Muscle layer of duodenum (tissue), 2 donors: ENCODE measurements at regions not wholly inside any gene's neighbourhood (a gene's known extent, or its start where the extent isn't known, plus 50 kb on each side); places are given as distances from the start of the nearest gene placed in this dataset.
A peak's percentile ranks its signal among the peaks of the same experiment; 100 is the strongest.
"Not testable (repeated sequence)": the region's sequence is repeated elsewhere in the genome, so short reads cannot be mapped to it uniquely, and the experiment has no call there.

ENCODE experiments used
- H3K27ac ChIP-seq: one replicate; pipeline ENCODE4 v1.7.0; 2013; ENCODE audit warnings: mild to moderate bottlenecking, low read length
- H3K27me3 ChIP-seq: one replicate; pipeline ENCODE4 v1.7.0; 2013; ENCODE audit warnings: low read depth, mild to moderate bottlenecking, control low read depth, low read length
- H3K36me3 ChIP-seq, 2 donors: one replicate each; pipeline ENCODE4 v1.7.0; 2013; ENCODE audit warnings: low read length in 2 of 2, control low read depth in 1 of 2, mild to moderate bottlenecking in 1 of 2; ENCODE audit not compliant: insufficient read depth in 2 of 2, control insufficient read depth in 1 of 2
- H3K4me1 ChIP-seq, 2 donors: one replicate each; pipeline ENCODE4 v1.7.0; 2013; ENCODE audit warnings: low read length in 2 of 2, mild to moderate bottlenecking in 2 of 2, control low read depth in 1 of 2, moderate library complexity in 1 of 2; ENCODE audit not compliant: insufficient read depth in 2 of 2, control insufficient read depth in 1 of 2
- H3K4me3 ChIP-seq, 2 donors: one replicate each; pipeline ENCODE4 v1.7.0; 2013; ENCODE audit warnings: low read length in 2 of 2, low read depth in 1 of 2, mild to moderate bottlenecking in 1 of 2
- H3K9me3 ChIP-seq, 2 donors: one replicate each; pipeline ENCODE4 v1.7.0; 2013; ENCODE audit warnings: low read length in 2 of 2, control low read depth in 1 of 2, mild to moderate bottlenecking in 1 of 2; ENCODE audit not compliant: control insufficient read depth in 1 of 2
- donor health status: healthy.

DNA sequence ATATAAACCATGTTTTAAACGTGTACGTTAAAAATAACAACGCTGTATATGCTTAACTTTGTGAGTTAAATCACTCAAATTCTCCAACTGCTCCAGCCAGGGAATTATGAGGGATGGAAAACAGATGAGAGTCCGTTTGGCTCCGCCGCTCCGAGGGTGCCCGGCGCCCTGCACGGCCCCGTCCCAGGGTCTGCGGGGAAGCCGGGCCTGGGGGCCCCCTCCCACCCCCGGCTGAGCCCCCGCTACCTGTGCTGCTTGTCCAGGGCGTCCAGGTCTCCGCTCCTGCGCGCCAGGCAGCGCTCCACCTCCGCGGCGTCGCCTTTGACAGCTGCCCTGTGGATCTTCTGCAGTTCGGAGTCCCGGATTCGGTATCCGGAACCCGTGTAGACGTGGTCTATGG lies 415.5 kb downstream of the FOXD4L4 start:
- not testable (repeated sequence) for H3K36me3 ChIP-seq, H3K27me3 ChIP-seq, H3K4me3 ChIP-seq, H3K4me1 ChIP-seq, H3K9me3 ChIP-seq, H3K27ac ChIP-seq

DNA sequence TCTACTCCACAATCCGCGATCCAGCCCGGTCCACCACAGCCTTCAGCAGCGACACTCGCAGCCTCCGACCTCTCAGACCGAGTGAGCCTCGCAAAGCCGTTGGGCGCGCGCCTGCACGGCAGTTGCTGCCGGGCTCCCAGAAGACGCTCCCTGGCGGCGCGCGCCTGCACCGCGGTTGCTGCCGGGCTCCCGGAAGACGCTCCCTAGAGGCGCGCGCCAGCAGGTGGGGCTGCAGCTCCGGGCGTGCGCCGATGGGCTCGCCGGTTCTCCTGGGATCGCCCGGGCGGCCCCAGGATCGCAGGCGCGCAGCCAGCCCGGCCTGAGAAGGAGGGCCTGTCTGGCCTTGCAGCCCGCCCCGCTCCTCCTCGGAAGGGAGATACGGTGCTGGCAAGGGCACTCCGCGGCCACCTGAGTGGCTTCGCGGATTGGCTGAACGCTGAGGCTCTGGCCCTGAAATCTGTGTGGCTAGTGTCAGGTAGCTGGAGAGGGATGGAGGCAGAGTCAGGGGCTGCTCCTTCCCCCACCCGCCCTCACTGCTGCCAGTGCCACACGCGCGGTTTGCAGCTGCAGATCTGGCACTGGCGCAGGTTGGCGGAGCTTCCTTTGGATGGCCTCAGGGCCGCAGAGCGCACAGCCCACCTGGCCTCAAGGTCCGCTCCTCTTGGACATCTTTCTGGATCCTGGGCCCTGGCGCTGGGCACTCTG lies 416.2 kb downstream of the FOXD4L4 start:
- peak overlapping the region in 1 of 2 donors; percentile 52 for H3K4me3 ChIP-seq
- not testable (repeated sequence) for H3K9me3 ChIP-seq, H3K4me1 ChIP-seq, H3K27me3 ChIP-seq, H3K27ac ChIP-seq, H3K36me3 ChIP-seq

DNA sequence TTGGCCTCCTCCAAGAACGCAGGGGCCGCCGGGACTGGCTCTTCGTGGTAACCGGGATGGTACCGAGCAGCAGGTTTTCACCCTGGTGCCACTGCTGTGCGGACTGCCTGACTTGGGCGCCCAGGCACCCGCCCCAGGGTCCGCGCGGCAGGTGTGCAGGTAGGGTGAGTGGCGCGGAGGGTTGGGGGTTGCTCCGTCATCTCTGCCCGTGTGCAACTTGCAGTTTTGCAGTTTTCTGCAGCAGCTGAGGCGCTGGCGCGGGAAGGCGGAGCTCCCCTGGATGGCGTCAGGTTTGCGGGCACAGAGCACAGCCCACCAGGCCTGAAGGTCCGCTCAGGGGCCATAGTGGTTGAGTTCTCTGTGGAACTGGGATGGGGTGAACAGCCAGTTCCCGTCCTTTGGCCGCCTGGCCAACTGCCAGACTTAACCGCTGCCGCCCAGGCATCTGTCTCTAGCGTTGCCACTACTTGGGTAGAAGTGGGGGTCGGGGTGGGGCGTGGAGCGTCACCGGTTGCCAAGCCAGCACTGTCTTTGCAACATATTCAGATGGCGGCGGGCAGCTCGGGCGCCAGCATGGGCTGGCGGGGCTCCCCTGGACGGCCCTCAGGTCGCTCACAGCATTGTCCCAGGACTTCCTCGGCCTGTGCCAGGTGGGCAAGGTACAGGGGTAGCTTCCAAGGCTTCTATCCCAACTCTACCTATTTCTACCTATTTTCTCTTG lies 417.2 kb downstream of the FOXD4L4 start:
- not testable (repeated sequence) for H3K4me3 ChIP-seq

DNA sequence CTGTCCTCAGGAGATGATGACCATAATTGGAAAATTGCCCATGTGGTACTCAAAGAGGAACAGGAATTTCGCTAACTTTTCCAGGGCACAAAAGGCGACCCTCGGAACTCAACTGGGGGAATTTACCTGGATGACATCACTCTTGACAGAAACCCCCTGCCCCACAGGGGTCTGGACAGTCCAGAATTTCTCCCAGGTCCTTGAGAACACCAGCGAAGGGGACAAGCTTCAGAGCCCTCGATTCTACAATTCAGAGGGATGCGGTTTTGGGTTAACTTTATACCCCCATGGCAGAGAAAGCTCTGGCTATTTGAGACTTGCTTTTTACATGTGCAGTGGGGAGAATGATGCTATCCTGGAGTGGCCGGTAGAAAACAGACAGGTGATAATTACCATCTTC lies 445.4 kb downstream of the FOXD4L4 start:
- not testable (repeated sequence) for H3K4me1 ChIP-seq, H3K36me3 ChIP-seq, H3K4me3 ChIP-seq, H3K27me3 ChIP-seq, H3K27ac ChIP-seq, H3K9me3 ChIP-seq

More for the DNA sequence above, 417.2 kb downstream of the FOXD4L4 start:
- H3K36me3 ChIP-seq, H3K27ac ChIP-seq, H3K9me3 ChIP-seq, H3K27me3 ChIP-seq, H3K4me1 ChIP-seq: not testable (repeated sequence)

DNA sequence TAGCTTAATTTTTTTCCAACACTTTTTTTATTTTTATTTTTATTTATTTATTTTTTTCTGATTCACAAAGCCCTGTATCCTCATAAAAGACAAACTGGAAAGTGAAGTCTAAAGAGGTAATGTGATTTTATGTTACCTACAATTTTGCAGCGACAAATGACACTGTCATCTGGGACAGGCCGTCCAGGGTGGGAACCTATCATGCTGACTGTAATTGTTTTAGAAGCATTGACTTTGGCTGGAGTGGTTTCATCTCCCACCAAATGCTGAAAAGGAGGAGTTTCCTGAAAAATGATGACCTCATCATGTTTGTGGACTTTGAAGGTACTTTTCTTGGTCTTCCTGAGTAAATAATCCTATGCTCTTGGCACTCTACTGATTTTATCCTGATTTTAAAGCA lies 446.7 kb downstream of the FOXD4L4 start:
- H3K27ac ChIP-seq, H3K36me3 ChIP-seq, H3K4me1 ChIP-seq, H3K27me3 ChIP-seq, H3K9me3 ChIP-seq, H3K4me3 ChIP-seq: not testable (repeated sequence)

DNA sequence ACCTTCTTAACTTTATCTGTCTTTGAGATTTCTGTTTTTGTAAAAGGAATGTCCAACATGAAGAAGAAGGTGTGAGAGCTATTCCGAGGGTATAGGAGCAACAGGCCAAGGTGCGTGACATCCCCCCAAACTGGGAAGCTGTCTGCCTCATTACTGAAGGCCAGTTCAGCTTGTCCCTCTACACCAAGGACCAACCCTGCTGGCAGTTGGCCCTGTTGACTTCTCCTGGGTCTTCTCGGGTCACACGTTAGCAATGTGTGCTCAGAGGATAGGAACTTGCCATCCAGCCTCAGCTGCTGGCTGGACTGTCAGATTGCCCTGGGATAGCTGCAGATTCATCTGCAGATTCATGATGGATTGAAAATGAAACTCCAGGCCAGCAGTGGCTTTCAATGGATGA lies 460.3 kb downstream of the FOXD4L4 start:
- not testable (repeated sequence) for H3K36me3 ChIP-seq, H3K9me3 ChIP-seq, H3K27me3 ChIP-seq, H3K4me1 ChIP-seq, H3K27ac ChIP-seq, H3K4me3 ChIP-seq

DNA sequence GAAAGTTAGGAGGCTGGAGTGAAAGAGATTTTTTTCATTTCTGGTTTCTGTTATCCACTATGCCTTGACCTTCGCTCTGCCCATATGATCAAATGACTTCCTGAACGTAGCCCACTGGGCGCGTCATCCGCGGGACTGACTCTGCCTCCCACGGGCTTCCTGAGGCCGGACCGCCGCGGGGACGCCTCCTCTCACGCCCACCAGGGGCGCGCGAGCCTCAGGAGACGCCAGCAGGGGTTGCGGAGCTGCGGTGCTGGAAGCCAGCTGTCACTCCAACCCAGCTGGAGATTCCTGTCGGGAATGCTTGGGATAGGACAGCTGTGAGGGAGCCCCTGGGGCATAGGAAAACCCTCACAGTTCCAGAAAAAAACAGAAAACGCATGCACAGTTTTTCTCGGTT lies 461.5 kb downstream of the FOXD4L4 start:
- not testable (repeated sequence) for H3K4me3 ChIP-seq, H3K36me3 ChIP-seq, H3K9me3 ChIP-seq, H3K27me3 ChIP-seq, H3K4me1 ChIP-seq, H3K27ac ChIP-seq

DNA sequence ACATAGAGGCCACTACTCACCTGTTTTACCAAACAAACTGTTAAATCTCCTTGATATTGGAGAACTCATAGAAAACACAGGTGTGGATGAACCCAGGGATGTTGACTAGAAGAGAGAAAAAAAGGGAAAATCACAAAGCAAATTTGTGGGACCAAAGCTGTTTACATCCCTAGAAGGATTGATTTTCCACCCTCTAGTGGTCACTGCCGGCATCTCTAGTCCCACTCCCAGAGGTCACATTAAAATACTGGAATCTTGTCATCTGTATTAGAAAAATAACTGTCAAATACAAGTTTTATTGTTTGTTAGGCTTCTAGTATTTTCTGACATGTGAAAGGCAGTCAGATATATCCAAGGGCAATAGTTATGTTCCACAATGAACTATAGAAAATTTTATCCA lies 469.7 kb downstream of the FOXD4L4 start:
- not testable (repeated sequence) for H3K4me1 ChIP-seq, H3K27ac ChIP-seq, H3K9me3 ChIP-seq, H3K27me3 ChIP-seq, H3K36me3 ChIP-seq, H3K4me3 ChIP-seq

DNA sequence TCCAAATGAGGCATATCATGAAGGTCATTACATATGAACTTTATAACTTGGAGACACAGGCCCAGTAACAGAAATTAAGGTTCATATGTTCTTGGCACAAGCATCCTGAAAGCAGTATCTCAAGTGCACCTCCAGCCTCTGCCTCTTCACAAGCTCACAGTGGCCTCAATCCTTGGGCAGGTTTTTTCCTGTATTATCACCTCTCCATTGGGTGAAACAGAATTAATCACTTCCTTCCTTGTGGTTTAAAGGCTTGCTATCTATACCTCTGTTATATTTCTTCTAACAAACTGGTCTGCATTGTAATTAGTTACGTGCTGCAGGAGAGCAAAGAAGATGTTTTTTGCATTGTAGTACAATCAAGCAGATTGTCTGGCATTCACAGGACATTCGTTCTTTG lies 471.0 kb downstream of the FOXD4L4 start:
- H3K27me3 ChIP-seq, H3K9me3 ChIP-seq, H3K36me3 ChIP-seq, H3K4me3 ChIP-seq, H3K27ac ChIP-seq, H3K4me1 ChIP-seq: not testable (repeated sequence)

DNA sequence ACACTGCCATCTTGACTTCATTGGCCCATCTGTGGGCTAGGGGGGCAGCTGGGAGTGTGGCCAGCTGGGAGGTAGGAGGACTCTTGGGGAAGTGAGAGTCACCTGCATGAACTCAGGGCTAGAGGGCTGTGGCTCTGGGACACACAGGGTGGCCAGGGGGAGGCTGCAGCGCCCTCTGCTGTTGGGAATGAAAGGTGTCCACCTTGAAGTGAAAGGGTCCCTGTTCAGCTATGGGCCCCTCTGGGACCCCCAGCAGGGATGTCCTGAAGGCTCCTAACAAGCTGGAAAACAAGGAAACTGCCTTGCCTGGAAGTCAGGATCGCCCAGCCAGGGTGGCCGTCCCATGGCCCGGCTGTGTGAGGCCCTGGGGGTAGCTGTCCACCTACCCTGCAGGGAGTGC lies 507.8 kb downstream of the FOXD4L4 start:
- H3K27me3 ChIP-seq, H3K36me3 ChIP-seq, H3K4me1 ChIP-seq: not testable (repeated sequence)

DNA sequence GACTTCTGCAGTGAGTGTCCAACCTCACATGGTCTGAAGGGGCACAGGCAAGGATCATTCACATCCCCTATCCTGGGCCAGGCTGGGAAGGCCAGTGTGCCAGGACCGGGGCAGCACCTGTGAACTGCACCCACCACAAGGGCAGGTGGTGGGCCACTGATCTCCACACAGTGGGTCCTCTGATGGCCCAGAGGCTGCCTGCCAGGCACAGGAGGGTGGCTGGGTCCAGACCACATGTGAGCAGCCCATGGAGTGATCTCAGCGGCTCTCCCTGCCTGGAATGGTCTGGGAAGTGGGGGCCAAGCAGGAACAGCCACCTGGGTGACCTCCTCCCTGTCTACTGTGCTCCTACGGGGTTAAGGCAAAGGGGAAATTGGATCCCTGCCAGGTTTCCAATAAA lies 508.5 kb downstream of the FOXD4L4 start:
- not testable (repeated sequence) for H3K27ac ChIP-seq, H3K4me1 ChIP-seq, H3K36me3 ChIP-seq, H3K27me3 ChIP-seq, H3K9me3 ChIP-seq, H3K4me3 ChIP-seq

More for the DNA sequence above, 507.8 kb downstream of the FOXD4L4 start:
- not testable (repeated sequence) for H3K4me3 ChIP-seq, H3K27ac ChIP-seq, H3K9me3 ChIP-seq

DNA sequence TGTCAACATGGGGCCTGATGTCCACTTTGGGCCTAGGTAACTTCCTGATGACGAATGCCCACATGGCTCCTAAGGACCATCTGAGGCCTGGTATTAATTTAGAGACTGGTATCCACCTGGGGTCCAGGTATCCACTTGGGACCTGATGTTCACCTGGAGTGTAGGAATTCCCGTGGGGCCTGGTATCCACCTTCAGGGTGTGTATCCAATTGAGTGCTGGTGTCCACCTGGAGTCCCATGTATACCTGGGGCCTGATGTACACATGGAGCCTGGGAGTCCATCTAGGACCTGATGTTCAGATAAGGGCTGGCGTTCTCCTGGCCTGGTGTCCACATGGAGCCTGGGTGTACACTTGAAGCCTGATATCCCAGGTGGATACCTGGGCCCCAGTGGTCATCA lies 520.6 kb downstream of the FOXD4L4 start:
- not testable (repeated sequence) for H3K4me1 ChIP-seq, H3K27ac ChIP-seq, H3K36me3 ChIP-seq, H3K27me3 ChIP-seq, H3K4me3 ChIP-seq, H3K9me3 ChIP-seq
